Activated CD4-positive, CD25-positive, alpha-beta regulatory T cell treated with anti-CD3 and anti-CD28 coated beads, Interleukin-2, amount 50 U/mL, for 72 hours (primary cell): ENCODE measurements at regions not wholly inside any gene's neighbourhood (a gene's known extent, or its start where the extent isn't known, plus 50 kb on each side); places are given as distances from the start of the nearest gene placed in this dataset.

ENCODE experiments used
- DNase-seq: peaks from one replicate; pipeline ENCODE4 v3.0.0; 2021

DNA sequence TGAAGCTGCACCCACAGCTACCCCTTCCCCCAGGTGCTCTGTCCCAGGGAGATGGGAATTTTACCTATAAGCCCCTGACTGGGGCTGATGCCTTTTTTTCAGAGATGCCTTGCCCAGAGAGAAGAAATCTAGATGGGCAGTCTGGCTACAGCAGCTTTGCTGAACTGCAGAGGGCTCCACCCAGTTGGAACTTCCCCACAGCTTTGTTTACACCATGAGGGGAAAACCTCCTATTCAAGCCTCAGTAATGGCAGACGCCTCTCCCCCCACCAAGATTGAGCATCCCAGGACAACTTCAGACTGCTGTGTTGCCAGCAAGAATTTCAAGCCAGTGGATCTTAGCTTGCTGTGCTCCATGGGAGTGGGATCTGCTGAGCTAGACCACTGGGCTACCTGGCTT lies 122.6 kb upstream of the MOCS1 start:
- no peak for DNase-seq

- no peak for DNase-seq
These were observed 120.3 kb upstream of the MOCS1 start for GRCh38 chr6:40054602-40055001.

DNA sequence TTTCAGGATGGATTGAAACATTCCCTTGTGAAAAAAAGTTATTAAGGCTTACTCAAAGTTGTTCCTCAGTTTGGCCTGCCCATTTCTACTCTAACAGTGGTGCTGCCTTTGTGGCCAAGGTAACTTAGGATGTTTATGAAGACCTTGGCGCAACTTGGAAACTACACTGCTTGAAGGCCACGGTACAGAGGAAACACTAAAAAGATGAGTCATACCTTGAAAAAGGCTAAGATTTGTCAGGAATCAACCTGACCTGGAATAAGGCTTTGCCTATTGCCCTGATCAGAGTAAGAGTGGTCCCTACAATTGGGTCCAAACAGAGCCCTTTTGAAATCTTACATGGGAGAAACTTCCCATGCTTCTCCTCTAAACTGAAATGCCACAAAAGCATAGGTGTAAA lies 119.9 kb upstream of the MOCS1 start:
- DNase-seq: no peak

DNA sequence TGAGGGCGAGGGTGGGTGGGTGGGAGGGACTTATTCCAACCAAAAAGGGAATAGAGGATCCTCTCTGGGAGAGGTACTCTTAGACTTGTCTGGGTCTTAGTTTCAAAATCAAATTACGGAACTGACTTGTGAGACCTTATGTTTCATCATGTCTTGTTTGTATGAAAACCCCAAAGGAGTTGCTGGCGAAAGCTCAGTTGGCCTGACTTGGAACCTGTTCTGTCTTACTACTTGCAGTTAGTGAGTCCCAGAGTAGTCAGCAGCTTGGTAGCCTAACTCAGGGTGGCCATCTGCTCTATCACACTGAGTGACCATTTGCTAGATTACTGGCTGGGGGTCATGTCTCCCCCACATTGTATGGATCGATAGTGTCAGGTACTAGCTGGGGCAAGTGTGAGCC lies 114.9 kb upstream of the MOCS1 start:
- no peak for DNase-seq

GRCh38 chr6:40044196-40044595 lies 109.9 kb upstream of the MOCS1 start:
- DNase-seq: no peak

- DNase-seq: no peak
These were observed 108.0 kb upstream of the MOCS1 start for GRCh38 chr6:40042232-40042631.

DNA sequence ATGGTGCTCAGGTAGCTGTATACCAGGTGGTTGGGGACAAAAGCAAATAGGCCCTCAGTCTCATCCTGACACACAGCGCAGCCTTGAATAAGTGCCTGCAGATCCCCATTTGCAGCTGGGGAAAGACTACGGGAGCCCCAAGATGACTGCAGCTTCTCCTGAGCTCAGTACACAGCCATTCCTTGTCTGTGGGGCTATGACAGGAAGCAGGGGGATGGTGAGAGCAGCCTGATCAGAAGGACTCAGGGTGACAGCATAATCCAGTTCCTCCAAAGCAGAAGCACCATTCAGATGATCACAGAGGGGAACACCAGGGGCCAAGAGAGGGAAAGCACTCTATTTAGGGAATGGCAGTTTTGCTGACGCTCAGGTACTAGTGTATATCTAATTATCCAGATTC lies 104.8 kb upstream of the MOCS1 start:
- no peak for DNase-seq

DNA sequence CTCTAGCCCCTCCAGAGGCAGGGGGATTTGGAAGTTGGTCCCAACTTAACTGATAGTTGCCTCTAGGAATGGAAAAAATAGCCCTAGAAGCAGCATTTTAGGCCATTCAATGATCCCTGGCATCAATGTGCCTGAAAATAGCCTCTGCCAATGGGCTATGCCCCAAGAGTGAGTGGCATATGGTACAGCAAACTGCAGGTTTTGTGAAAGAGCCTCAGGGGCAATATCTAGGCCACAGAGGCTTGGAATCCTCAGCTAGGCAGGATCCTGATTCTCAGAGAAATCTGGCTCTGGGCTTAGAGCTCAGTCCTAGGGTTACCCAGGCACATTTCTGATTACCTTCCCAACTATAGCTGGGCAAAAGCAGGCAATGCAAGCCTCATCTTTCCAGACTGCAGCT lies 104.4 kb upstream of the MOCS1 start:
- DNase-seq: no peak

DNA sequence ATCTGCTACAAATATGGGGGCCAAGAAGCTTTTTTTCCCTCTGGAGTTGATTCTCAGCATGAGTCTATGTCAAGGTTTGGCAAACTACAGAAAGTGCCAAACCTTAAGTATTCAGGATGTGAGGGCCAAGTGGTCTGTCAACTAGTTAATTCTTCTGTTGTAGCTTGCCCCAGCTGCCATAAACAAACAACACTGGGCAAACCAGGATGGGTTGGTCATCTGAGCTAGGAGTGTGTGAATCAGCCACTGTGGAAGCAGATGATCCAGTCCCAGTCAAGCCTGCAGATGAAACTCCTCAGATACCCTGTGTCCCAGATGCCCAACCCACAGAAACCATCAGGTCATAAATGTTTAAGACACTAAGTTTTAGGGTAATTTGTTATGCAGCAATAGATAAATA lies 103.0 kb upstream of the MOCS1 start:
- DNase-seq: no peak

DNA sequence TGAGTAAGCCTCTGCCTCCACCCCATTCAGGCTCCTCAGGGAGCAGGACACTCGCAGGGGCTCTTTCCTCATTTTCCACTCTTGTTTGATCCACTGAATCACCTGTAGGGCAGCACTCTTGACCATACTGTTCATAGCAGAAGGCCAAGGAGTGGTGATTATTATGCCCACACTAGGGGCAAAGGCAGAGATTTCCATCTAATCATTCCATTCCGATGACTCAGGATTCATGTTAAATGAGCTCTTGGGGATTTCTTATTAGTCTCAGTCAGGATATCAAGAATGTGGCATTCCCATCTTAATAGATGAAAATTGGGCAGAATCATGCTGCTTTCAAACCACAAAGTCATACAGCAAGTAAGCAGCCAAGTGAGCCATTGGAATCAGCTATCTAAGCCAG lies 101.9 kb upstream of the MOCS1 start:
- no peak for DNase-seq

- no peak for DNase-seq
These were observed 94.2 kb upstream of the MOCS1 start for GRCh38 chr6:40028449-40028848.

GRCh38 chr6:40022867-40023266 lies 88.6 kb upstream of the MOCS1 start:
- no peak for DNase-seq

DNA sequence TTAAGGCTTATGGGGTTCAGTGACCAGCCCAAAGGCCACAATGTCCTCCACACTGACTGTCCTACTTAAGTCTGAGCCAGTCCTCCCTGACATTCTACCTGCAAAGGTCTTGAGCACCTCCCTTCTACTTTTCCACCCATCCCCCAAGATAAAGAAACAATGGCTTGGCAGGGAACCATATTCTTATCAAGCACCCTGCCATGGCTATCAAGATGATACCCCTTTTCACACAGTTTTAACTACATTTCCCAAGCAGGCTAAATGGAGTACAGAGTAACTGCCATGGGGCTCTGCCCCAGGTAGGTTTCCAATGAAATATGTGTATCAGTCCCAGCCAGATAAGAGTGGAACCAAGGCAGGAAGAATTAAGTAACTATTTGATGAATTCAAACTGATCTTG lies 85.9 kb upstream of the MOCS1 start:
- DNase-seq: no peak

DNA sequence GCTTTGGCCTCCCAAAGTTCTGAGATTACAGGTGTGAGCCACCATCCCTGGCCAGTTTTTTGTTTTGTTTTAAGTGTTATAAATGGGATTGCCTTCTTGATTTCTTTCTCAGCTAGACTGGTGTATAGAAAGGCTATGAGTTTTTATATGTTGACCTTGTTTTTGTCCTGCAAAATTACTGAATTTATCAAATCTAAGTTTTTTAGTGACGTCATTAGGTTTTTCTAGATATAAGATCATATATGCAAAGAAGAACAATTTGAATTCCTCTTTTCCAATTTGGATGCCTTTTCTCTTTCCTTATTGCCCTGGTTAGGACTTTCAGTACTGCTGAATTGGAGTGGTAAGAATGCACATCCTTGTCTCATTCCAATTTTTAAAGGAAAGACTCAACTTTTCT lies 81.3 kb upstream of the MOCS1 start:
- no peak for DNase-seq

- DNase-seq: no peak
These were observed 77.6 kb upstream of the MOCS1 start for GRCh38 chr6:40011844-40012243.

- no peak for DNase-seq
These were observed 66.8 kb upstream of the MOCS1 start for GRCh38 chr6:40000964-40001515.

GRCh38 chr6:39999006-39999867 lies 65.0 kb upstream of the MOCS1 start:
- no peak for DNase-seq

GRCh38 chr6:39998126-39998525 lies 63.9 kb upstream of the MOCS1 start:
- no peak for DNase-seq

- DNase-seq: no peak
These were observed 62.9 kb upstream of the MOCS1 start for GRCh38 chr6:39997101-39997635.

GRCh38 chr6:39995633-39996032 lies 61.4 kb upstream of the MOCS1 start:
- no peak for DNase-seq

- DNase-seq: no peak
These were observed 58.8 kb upstream of the MOCS1 start for GRCh38 chr6:39992861-39993622.
